ENCODE measurements at regions not wholly inside any gene's neighbourhood (a gene's known extent, or its start where the extent isn't known, plus 50 kb on each side); places are given as distances from the start of the nearest gene placed in this dataset.

DNA sequence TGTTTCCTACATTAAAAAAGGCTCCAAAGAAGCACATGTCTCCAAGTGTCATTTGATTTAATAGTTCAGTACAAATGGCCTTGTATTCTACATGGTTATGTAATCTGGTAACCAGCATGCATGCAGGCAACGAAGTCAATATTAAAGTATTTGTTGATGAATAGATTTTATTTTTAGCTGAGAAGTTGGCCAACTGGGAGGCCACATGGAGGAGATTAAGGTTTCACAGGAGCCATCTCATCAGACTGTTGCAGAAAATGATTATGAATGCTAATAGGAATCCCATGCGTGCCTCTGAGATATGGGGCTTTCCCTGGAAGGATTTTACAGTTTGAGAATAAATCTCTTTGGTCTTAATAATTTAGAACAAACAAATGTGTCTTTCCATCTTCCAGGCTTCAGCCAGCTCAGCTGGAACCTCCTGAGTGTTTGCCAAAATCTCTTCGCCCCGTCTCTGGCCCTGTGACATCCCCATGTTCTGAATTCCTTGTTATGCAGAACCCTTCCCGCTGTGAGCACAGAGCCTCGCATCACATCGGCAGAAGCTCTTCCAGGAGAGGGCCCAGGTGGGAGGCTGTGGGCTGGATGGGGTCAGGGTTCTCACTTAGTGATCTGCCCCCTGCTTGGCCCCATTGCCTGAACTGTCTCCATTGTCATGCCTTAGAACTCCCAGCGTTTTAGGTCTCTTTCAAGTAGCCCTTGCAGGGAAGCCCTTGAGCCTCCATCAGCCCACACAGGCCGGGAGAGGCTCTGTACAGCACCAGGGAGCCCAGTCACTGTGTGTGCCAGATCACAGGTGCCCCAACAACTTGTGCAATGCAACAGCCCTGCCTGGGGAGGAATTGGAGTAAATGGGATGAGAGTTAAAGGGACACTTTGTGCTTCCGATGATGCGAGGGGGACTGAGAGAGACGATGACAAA, 190.5 kb upstream of the TWIST2 start:
- TF ChIP-seq POLR2A (IDR thresholded peaks at IDR 0.05) (no peak), POLR2AphosphoS5 (IDR thresholded peaks at IDR 0.05) (peak in 1 of 3 donors; percentile 55), EP300 (IDR thresholded peaks at IDR 0.05) (no peak)
- TF ChIP-seq, protein P1, sequence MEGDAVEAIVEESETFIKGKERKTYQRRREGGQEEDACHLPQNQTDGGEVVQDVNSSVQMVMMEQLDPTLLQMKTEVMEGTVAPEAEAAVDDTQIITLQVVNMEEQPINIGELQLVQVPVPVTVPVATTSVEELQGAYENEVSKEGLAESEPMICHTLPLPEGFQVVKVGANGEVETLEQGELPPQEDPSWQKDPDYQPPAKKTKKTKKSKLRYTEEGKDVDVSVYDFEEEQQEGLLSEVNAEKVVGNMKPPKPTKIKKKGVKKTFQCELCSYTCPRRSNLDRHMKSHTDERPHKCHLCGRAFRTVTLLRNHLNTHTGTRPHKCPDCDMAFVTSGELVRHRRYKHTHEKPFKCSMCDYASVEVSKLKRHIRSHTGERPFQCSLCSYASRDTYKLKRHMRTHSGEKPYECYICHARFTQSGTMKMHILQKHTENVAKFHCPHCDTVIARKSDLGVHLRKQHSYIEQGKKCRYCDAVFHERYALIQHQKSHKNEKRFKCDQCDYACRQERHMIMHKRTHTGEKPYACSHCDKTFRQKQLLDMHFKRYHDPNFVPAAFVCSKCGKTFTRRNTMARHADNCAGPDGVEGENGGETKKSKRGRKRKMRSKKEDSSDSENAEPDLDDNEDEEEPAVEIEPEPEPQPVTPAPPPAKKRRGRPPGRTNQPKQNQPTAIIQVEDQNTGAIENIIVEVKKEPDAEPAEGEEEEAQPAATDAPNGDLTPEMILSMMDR (IDR thresholded peaks at IDR 0.05), result no peak

Measured in suprapubic skin (tissue), 4 donors.